Karpas-422 (cell line): ENCODE measurements at regions not wholly inside any gene's neighbourhood (a gene's known extent, or its start where the extent isn't known, plus 50 kb on each side); places are given as distances from the start of the nearest gene placed in this dataset.

Source experiments
- DNase-seq: peaks from one replicate; pipeline ENCODE4 v3.0.0-alpha.2; 2015
- H2AFZ ChIP-seq: fragments of 200-600 bp; sonication (generic); 2 replicates; pipeline ENCODE4 v1.6.1; 2014; ENCODE audit warnings: antibody characterized with exemption, low read length, mixed read lengths
- H3K27ac ChIP-seq: fragments of 200-600 bp; sonication (generic); 2 replicates; pipeline ENCODE4 v1.5.1; 2014; ENCODE audit warnings: mild to moderate bottlenecking, low read length, moderate library complexity
- H3K27me3 ChIP-seq: fragments of 200-600 bp; sonication (generic); 2 replicates; pipeline ENCODE4 v1.6.1; 2014; ENCODE audit warnings: low read length, mixed read lengths
- H3K36me3 ChIP-seq: fragments of 200-600 bp; sonication (generic); 2 replicates; pipeline ENCODE4 v1.6.1; 2014; ENCODE audit warnings: low read length, mixed read lengths; ENCODE audit not compliant: insufficient read depth
- H3K4me1 ChIP-seq: fragments of 200-600 bp; sonication (generic); 2 replicates; pipeline ENCODE4 v1.6.1; 2014; ENCODE audit warnings: mild to moderate bottlenecking, low read length, mixed read lengths
- H3K4me2 ChIP-seq: fragments of 200-600 bp; sonication (generic); 2 replicates; pipeline ENCODE4 v1.6.1; 2014; ENCODE audit warnings: low read length, low read depth, mild to moderate bottlenecking; ENCODE audit not compliant: poor library complexity, severe bottlenecking
- H3K4me3 ChIP-seq: fragments of 200-600 bp; sonication (generic); 2 replicates; pipeline ENCODE4 v1.5.1; 2014; ENCODE audit warnings: mild to moderate bottlenecking, antibody characterized with exemption, low read length, mixed read lengths
- H3K79me2 ChIP-seq: fragments of 200-600 bp; sonication (generic); 2 replicates; pipeline ENCODE4 v1.6.1; 2014; ENCODE audit warnings: mild to moderate bottlenecking, low read length, mixed read lengths
- H3K9ac ChIP-seq: fragments of 200-600 bp; sonication (generic); 2 replicates; pipeline ENCODE4 v1.6.0; 2014; ENCODE audit warnings: low read length
- H3K9me2 ChIP-seq: fragments of 200-600 bp; sonication (generic), shearing (Covaris generic); replicated peaks from 2 replicates; pipeline ENCODE4 v1.6.0; 2014; ENCODE audit warnings: mild to moderate bottlenecking, low read length, moderate library complexity; ENCODE audit not compliant: insufficient read depth
- H3K9me3 ChIP-seq: fragments of 300-700, 200-600 bp; sonication (generic); 2 replicates; pipeline ENCODE4 v1.6.1; 2014; ENCODE audit warnings: low read length, mixed read lengths
- H4K20me1 ChIP-seq: fragments of 200-600 bp; sonication (generic); 2 replicates; pipeline ENCODE4 v1.6.1; 2014; ENCODE audit warnings: mild to moderate bottlenecking, antibody characterized with exemption, low read length, low read depth; ENCODE audit not compliant: insufficient read depth

DNA sequence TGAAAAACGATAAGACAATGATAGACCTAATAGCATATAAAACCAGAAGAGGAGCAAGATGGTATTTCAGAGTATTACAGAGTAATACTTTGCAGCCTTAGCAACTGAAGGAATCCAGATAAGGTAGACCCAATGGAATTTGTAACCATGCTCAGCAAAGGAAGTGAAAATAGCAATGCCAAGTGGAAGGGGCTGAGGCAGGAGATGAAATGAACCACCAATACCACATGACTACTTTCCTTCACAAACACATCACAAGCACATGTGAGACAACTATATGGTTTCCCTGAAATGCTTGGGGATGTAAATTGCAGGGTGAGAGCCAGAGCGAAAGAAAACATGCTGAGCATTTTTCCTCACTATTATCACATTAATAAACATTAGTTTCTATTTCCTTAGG, 79.8 kb upstream of the MELK start:
- DNase-seq: no peak
- H3K4me1 ChIP-seq: peaks cover 17% of the 10 kb centered on the region

DNA sequence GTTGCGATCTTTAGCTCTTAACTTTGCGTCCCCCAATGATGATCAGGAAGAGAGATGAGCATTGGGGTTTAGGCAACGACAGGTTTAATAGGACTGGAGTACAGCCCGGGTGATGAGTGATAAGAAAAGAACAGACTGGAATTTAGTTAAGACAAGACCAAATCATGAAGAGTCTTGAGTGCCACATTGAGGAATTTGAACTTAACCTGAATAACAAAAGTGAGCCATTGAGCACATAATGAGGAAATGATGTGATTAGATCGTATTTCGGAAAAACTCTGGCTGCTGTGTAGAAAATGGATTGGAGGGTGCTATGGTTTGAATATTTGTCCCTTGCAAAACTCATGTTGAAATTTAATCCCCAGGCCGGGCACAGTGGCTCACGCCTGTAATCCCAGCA, 83.2 kb upstream of the MELK start:
- Histone ChIP-seq H3K36me3 (0 out of 2 replicates have a peak, but pooled peaks cover 3% of the 10 kb centered on the region), H3K27ac (no peak overlapping the region), H3K9me3 (no peaks in the 10 kb centered on the region), H3K27me3 (no peaks in the 10 kb centered on the region), H3K4me1 (peaks cover 29% of the 10 kb centered on the region), H3K9me2 (no peaks in the 10 kb centered on the region), H4K20me1 (peaks cover 18% of the 10 kb centered on the region; the same call in 1 of the 2 replicates), H3K4me3 (no peak overlapping the region), H3K79me2 (peaks cover 26% of the 10 kb centered on the region), H3K9ac (no peak overlapping the region), H3K4me2 (no peak overlapping the region), H2AFZ (no peak overlapping the region)
- no peak for DNase-seq

More for the DNA sequence above, 79.8 kb upstream of the MELK start:
- no peaks in the 10 kb centered on the region for H3K36me3 ChIP-seq
- no peak overlapping the region for H3K4me2 ChIP-seq
- H3K4me3 ChIP-seq: no peak overlapping the region
- H3K9me3 ChIP-seq: no peaks in the 10 kb centered on the region
- no peaks in the 10 kb centered on the region for H3K9me2 ChIP-seq
- no peaks in the 10 kb centered on the region for H4K20me1 ChIP-seq
- no peak overlapping the region for H3K9ac ChIP-seq
- H2AFZ ChIP-seq: no peak overlapping the region
- H3K27ac ChIP-seq: no peak overlapping the region
- H3K27me3 ChIP-seq: no peaks in the 10 kb centered on the region
- no peaks in the 10 kb centered on the region for H3K79me2 ChIP-seq

DNA sequence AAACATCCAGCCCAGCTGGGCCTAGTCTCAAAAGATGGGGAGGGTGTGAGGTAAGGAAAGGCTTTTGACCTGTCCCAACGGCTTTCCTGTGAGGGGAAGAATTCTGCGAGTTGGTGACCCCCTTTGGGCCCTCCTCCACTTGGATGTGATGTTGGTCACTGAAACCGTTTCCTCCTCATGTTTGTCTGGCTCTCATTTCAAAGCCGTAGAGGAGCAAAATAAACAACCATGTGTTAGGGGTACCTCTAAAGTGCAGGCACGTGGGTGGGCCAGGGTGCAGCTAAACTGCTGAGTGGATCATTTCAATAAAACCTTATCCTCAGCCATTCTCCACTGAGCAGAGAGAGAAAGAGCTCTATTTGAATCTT, 84.3 kb upstream of the MELK start:
- Histone ChIP-seq H3K4me3 (peak overlapping the region; percentile 67), H2AFZ (peak overlapping the region; percentile 55; the same call in 1 of the 2 replicates), H3K27me3 (no peaks in the 10 kb centered on the region), H3K27ac (peak overlapping the region; percentile 89), H3K9me2 (no peaks in the 10 kb centered on the region), H3K4me2 (peak overlapping the region; percentile 83), H3K36me3 (peaks cover 11% of the 10 kb centered on the region; the same call in 1 of the 2 replicates), H4K20me1 (peaks cover 27% of the 10 kb centered on the region), H3K9ac (peak overlapping the region; percentile 80), H3K9me3 (no peaks in the 10 kb centered on the region), H3K4me1 (peaks cover 39% of the 10 kb centered on the region), H3K79me2 (peaks cover 37% of the 10 kb centered on the region)
- DNase-seq: peak; percentile 59

DNA sequence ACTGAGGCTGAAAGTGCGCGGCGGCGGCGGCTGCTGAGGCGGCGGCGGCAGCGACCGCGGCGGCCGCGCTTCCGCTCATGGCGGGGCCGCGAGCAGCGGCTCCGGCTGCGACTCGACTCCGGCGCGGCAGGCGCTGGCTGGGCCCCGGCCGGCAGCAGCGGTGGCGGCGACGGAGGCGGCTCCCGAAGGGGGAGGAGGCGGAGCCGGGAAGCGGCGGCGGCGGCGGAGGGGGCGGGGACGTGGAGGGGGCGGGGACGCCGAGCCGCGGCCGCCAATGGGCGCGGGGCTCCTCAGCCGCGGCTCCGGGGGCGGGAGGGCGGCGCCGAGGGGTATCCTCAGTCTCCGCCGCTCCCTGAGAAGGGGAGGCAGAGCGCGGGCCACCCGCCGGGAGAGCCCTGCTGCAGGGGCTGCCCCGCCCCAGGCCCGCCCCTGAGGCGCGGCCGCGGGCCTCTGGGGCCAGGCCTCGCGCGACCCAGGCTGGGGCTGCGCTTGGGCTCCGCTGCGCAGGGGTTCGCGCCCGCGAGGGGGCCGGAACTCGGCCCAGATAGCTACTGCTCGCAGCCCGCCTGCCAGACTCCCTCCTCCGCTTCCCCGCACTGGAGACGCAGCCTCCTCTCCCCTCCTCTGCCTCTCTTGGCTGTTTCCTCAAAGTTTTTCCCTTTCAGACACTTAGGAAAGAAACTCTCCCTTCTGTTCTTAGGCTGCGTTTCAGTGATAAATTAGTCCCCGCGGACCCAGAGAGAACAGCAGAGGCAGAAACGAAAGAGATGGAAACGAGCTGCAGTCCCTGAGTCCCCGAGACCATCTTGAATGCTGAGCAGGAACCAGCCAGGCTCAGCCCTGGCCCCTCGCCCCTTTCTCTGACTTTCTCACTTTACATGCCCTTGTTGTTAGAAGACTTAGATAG, 85.0 kb upstream of the MELK start:
- Histone ChIP-seq H3K4me1 (peaks cover 37% of the 10 kb centered on the region), H3K4me3 (peak overlapping the region; percentile 67), H3K9me2 (no peaks in the 10 kb centered on the region), H3K36me3 (peaks cover 13% of the 10 kb centered on the region; the same call in 1 of the 2 replicates), H3K27ac (peak overlapping the region; percentile 89), H2AFZ (peak overlapping the region; percentile 55), H3K4me2 (peak overlapping the region; percentile 83), H3K79me2 (peaks cover 44% of the 10 kb centered on the region), H4K20me1 (peaks cover 28% of the 10 kb centered on the region), H3K9ac (peak overlapping the region; percentile 98), H3K27me3 (no peaks in the 10 kb centered on the region), H3K9me3 (no peaks in the 10 kb centered on the region)
- peak; percentile 97 for DNase-seq

DNA sequence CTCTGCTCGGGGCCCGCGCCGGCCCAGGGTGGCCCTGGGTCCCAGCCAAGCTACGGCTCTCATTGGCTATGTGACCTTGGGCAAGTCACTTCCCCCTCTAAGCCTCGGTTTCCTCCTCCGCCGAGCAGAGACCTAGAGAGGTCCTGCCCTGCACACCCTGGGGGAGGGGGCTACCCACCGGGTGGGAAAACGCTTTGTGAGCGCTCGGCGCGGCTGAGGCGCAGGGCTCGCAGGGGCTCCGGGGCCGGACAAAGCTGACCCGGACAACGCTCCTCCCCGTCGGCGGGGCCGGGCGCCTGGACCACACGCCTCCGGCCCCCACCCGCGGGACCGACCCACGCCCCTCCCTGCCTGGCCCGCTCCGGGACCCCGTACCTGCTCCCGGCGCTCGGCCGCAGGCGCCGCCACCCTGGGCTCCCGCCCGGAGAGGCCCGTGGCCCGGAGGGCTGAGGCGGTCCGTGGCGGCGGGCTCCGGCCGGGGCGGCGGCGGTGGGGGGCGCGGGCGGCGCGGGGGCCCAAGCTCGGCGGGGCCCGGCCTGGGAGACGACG, 85.7 kb upstream of the MELK start:
- Histone ChIP-seq H2AFZ (no peak overlapping the region), H3K79me2 (peaks cover 48% of the 10 kb centered on the region)

DNA sequence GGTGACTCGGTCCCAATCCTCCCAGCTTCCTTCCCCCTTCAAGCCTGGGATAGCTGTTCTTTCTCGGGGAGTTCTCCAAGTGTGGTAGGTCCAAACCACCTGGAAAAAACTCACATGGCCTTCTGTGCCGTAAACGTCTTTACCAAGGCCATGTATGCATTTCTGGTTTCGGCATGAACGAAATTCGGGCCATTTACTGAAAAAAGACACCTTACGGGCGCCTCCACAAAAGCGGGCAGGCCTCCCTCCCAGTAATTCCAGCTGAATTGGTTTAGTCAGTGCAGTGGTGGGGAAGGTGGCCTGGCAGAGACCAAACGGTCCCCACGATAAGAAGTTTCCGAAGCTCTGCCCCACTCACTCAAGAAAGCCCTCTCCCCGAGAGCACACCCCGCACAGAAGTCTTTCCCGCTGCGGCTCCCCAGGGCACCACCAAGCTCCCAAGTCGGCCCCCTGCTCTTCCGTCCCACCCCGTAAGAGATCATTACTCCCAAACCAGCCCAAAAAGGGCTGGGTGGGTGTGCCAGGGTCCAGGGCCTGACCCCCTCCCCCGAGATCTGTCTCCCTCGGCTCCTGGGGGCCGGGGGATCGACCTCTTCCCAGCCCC, 86.3 kb upstream of the MELK start:
- H3K4me1 ChIP-seq: peaks cover 37% of the 10 kb centered on the region
- peak overlapping the region; percentile 84 for H3K27ac ChIP-seq
- peaks cover 54% of the 10 kb centered on the region for H3K79me2 ChIP-seq
- H3K9me2 ChIP-seq: no peaks in the 10 kb centered on the region
- H3K27me3 ChIP-seq: no peaks in the 10 kb centered on the region
- H3K4me3 ChIP-seq: peak overlapping the region; percentile 78
- H3K36me3 ChIP-seq: peaks cover 15% of the 10 kb centered on the region; the same call in 1 of the 2 replicates
- H3K4me2 ChIP-seq: peak overlapping the region; percentile 75
- no peak overlapping the region for H2AFZ ChIP-seq
- peaks cover 31% of the 10 kb centered on the region for H4K20me1 ChIP-seq
- H3K9ac ChIP-seq: peak overlapping the region; percentile 98
- no peak for DNase-seq
- no peaks in the 10 kb centered on the region for H3K9me3 ChIP-seq

More for the DNA sequence above, 85.7 kb upstream of the MELK start:
- Histone ChIP-seq H3K4me3 (peak overlapping the region; percentile 78), H3K4me2 (peak overlapping the region; percentile 75), H3K27me3 (no peaks in the 10 kb centered on the region), H3K9me2 (no peaks in the 10 kb centered on the region), H3K9ac (peak overlapping the region; percentile 98), H3K36me3 (peaks cover 15% of the 10 kb centered on the region; the same call in 1 of the 2 replicates), H4K20me1 (peaks cover 31% of the 10 kb centered on the region), H3K9me3 (no peaks in the 10 kb centered on the region), H3K4me1 (peaks cover 37% of the 10 kb centered on the region), H3K27ac (peak overlapping the region; percentile 84)
- DNase-seq: peak; percentile 94

DNA sequence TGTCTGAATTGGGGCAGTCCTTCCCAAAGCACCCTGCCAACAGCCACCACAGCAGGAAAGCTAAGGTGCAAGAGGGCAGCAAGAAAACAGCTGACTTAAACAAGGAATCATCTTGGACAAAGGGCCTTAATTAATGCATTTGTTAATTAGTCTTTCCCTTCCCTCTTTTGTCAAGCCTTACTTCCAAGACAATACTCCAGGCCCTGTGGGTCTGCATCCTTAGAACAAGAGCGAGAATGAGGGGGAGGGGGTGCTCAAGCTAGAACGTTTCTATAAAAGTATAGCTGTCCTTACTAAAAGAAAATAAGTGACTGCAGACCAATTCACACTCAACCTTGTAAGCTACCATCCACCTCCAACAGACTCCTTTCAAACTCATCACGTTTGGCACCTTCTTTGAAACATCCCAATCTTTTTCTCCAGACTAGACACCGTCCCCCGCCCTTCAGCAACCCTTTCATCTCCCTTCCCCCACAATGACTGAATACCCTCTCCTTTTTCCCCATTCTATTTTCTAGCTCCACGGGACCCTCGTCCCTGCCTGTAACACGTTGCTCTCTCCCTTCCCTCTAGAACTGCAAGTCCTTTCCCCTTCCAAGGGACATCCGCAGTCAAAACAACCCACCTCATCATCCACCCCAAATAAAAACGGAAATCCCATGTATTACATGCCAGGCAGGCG, 85.7 kb upstream of the RNF38 start:
- Histone ChIP-seq H3K4me2 (peak overlapping the region; percentile 75), H3K9ac (peak overlapping the region; percentile 98), H3K4me1 (peaks cover 37% of the 10 kb centered on the region), H3K9me2 (no peaks in the 10 kb centered on the region), H2AFZ (no peak overlapping the region), H4K20me1 (peaks cover 31% of the 10 kb centered on the region), H3K79me2 (peaks cover 61% of the 10 kb centered on the region), H3K27ac (peak overlapping the region; percentile 84), H3K27me3 (no peaks in the 10 kb centered on the region), H3K4me3 (peak overlapping the region; percentile 78), H3K9me3 (no peaks in the 10 kb centered on the region), H3K36me3 (peaks cover 15% of the 10 kb centered on the region; the same call in 1 of the 2 replicates)
- DNase-seq: no peak
